HG03196 (cell line): ENCODE measurements at regions not wholly inside any gene's neighbourhood (a gene's known extent, or its start where the extent isn't known, plus 50 kb on each side); places are given as distances from the start of the nearest gene placed in this dataset.
"Not testable (repeated sequence)": the region's sequence is repeated elsewhere in the genome, so short reads cannot be mapped to it uniquely, and the experiment has no call there.

Source experiments
- ATAC-seq: cut with Tn5 transposase; IDR thresholded peaks from one replicate; pipeline ENCODE4 v1.9.1; 2021; ENCODE audit not compliant: unreplicated experiment

DNA sequence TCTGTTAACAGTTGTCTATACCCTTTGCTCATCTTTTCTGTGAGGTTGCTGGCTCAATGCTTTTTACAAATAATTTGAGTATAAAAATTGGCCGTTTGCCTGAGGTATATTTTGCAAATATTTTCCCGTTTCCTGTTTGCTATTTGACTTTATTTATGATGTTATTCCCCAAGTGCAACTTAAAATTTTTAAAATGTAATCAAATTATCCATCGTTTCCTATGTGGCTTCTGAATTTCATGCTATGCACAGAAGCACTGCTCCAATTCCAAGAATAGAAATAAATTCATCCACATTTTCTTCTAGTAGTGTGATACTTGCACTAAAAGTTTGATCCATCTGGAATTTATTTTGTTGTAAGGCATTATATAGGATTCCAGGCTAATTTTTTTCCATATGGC, 123.6 kb downstream of the ZNF608 start:
- no peak for ATAC-seq

DNA sequence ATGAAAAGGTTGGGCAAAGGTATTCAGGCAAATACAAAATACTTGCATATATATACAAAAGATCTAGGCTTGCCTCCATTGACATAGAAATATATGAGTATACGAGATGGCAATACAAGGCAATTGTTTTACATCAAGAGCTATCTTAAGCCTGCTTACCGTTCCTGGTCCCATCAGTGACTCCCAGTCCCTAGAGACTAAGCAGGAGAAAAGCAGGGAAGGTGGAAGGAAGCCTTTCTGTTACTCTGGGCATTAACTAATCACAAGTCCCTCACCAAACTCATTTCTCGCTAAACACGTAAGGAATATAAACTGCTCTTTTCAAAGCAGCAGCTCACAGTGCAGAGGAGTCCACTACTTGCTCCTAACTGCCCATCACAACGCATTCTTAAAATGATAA, 125.2 kb downstream of the ZNF608 start:
- no peak for ATAC-seq

DNA sequence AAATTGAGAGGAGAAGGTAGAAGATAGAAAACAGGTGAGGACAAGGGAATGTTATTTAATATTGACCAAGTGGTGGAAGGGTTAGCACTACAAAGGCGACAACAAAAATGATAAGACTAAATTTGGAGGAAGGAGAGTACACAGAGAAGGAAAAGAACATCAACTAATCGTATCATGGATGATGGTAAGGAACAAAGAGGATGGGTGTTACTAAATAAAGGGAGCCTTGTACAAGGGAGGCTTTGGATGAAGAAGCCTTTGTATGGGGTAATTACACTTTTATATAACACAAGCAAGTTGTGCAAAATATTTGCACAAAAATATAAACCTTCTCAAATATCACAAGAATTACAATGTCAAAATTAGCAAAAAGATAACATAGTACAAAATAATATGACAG, 125.7 kb downstream of the ZNF608 start:
- no peak for ATAC-seq

DNA sequence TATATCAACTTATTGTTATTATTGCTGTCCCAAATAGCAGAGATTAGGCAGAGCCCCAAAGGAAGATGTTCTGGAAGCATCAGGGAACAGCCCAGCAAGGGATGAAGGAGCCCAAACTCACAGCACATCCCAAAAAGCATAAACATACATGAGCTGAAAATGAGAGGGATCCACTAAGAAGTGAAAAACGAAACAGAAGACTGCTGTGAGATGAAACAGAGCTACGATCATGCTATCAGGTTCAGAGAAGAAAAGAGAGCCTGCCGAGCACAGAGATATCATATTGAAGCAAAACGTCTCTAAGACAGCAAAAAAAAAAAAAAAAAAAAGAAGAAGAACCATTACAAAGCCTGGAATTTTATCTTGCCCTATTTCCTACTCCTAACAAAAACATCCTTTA, 127.3 kb downstream of the ZNF608 start:
- no peak for ATAC-seq

DNA sequence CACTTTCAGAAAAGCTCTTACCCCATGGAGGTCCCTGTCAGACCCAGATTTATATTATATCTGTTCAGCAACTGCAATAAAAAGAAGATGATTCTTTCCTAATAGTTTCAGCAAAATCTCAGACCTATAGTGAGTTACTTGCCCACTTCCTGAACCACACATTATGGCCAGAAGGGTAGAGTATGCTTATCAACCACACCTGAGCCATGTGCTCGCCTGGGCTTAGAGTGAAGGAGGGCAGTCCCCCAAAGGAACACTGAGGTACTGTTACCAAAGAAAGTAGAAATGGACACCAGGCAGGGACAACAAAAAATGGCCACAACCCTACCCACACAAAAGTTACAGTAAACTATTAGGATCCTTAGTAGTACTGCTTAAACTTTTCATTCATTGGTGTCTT, 128.7 kb downstream of the ZNF608 start:
- no peak for ATAC-seq

DNA sequence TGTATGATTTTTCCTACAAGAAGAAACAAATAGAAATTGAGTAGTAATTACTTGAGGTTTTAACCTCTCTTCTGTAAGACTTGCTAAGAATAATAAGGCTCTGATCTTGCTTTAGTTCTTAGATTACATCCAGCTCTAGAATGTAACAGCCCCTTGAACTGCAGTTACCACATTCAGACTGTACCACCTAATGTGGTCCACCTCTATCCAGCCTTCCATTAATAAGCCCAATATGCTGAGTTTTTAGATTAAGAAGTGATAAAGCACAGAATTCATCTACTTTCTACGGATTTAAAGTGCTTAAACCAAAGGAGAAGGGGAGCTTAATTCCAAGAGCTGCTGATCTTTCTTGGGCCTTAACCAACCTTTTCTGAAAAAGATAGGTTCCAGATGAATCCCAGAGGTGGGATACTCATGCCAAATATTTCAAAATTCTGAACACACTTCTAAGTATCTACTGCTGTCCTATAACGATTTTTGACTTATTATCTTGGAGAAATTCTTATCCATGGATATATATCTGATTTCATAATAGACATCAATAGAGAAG, 131.5 kb downstream of the ZNF608 start:
- ATAC-seq: no peak

DNA sequence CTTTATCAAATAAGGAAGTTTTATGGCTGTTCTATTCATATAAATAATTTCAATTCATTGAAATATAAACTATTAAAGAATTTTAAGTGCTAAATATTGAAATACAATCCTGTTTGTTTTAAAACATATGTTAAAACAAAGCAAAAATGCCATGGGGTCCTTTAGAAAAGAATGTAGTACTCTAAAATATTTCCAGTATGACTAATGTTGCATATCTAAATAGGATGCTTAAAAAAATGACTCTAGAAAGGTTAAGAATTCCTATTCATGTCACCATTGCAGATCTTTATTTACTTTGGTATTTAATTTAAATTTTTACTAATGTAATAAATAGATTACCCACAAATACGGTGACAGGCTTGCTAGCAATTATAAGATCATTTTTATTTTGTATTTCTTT, 132.3 kb downstream of the ZNF608 start:
- no peak for ATAC-seq

DNA sequence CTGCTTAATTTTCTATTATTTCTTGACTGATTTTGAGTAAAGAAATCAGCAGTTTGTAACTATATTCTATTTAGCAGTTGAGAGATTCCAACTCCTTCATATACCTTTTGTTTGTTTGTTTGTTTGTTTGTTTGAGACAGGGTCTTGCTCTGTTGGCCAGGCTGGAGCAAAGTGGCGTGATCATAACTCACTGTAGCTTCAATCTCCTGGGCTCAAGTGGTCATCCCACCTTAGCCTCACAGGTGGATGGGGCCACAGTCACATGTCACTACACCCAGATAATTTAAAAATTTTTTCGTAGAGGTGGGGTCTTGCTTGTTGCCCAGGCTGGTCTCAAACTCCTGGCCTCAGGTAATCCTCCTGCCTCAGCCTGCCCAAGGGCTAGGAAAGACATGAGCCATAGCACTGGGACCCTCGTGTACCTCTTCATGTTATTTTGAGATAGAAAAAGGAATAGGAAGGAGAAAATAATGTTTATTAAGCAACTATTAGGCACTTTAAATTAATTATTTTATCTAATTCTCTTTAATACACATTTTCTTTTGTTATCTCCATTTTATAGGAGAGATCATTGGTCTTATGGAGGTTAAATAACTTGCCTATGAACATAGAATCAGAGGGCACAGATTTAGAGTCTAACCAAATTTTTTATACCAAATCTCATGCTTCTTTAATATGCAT, 133.0 kb downstream of the ZNF608 start:
- ATAC-seq: no peak

DNA sequence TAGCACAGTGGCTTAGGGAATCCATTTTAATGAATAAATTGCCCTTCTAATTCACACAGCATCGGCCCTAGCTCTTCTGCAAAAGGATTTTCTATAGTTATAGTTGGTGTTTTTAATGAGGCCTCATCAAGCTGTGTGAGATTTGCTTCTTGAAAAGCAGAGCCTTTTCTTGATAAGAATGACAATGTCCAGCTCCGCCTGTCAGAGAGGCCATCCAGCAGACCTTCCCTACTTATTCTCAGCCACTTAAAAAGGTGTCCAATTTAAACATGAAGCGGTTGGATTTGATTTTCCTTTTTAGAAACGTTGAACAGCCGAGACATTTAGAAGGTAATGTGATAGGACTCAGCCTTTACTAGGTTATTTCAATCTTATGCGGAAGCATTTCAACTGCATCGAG, 134.4 kb downstream of the ZNF608 start:
- ATAC-seq: no peak

DNA sequence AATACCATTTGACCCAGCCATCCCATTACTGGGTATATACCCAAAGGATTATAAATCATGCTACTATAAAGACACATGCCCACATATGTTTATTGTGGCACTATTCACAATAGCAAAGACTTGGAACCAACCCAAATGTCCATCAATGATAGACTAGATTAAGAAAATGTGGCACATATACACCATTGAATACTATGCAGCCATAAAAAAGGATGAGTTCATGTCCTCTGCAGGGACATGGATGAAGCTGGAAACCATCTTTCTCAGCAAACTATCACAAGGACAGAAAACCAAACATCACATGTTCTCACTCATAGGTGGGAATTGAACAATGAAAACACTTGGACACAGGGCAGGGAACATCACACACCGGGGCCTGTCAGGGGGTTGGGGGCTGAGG, 135.2 kb downstream of the ZNF608 start:
- not testable (repeated sequence) for ATAC-seq

DNA sequence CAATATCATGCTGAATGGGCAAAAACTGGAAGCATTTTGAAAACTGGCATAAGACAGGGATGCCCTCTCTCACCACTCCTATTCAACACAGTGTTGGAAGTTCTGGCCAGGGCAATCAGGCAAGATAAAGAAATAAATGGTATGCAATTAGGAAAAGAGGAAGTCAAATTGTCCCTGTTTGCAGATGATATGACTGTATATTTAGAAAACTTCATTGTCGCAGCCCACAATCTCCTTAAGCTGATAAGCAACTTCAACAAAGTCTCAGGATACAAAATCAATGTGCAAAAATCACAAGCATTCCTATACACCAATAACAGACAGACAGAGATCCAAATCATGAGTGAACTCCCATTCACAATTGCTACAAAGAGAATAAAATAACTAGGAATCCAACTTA, 136.8 kb downstream of the ZNF608 start:
- ATAC-seq: not testable (repeated sequence)

DNA sequence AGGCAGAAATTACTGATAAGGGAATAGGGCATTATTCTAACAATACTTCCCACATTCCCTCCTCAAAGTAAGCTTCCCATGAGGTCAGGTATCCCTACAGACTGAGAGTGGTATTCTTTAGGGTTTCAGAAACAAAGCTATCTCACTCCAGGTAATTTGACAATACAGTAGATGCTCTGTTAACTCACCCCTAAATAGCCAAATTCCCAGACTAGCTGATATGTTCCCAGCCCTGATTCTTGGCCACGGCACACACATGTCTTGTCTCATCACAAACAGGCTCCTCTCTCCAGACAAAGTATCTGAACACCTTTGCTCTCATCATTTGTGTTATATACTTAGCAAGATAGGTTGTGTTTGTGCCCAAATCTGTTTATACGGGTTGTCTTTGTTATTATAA, 139.9 kb downstream of the ZNF608 start:
- no peak for ATAC-seq

DNA sequence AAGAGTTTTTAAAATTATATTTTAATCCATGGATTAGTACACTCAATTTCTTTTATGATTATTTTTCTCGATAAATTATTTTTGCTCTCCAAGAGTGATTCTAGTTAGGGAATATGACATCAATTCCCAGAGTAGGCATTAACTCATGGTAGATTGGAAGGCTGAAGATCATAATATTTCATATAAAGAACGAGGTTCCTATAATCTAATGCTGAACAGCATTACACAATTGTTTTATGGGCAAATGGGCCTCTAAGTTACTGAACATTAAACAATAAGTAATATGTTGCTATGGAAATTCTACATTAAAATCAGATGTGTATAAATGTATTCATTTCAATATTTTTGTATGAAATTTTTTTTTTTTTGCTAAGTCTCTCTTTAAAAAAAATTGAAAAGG, 140.3 kb downstream of the ZNF608 start:
- no peak for ATAC-seq

DNA sequence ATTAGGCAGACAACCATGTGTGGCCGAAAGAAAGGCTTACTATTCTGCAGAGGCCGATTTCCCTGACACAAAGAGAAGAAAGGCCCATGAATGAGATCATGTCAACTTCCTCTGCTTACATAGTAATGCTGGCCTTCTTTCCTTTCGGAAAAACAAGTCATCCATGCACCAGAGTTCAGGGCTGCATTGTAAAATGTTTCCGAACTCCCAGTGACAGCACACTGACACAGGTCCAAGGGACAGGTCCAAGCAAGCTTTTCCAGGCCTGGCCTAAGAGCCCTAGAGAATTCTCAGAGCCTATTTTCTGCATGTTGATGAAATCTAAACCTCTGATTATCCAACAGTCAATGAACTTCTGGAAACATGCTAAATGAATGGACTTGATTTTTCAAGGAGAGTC, 140.9 kb downstream of the ZNF608 start:
- no peak for ATAC-seq

DNA sequence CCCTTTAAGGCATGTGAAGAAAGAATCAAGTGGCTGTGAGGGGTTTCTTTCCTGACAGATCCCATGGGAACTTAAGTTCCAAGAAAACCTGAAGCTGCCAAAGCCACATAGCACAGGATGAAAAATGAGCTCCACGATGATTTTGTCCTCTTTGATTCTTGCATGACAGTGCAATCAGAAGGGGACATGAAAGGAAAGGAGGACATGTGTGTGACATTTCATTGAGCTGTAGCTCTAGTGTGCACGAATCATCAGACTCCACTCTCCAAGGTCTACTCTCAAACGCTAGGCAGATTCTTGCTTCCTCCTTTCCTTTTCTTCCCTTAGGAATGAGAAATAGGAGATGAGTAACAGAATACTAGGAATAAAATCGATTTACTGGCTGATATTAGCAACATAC, 142.0 kb downstream of the ZNF608 start:
- no peak for ATAC-seq

DNA sequence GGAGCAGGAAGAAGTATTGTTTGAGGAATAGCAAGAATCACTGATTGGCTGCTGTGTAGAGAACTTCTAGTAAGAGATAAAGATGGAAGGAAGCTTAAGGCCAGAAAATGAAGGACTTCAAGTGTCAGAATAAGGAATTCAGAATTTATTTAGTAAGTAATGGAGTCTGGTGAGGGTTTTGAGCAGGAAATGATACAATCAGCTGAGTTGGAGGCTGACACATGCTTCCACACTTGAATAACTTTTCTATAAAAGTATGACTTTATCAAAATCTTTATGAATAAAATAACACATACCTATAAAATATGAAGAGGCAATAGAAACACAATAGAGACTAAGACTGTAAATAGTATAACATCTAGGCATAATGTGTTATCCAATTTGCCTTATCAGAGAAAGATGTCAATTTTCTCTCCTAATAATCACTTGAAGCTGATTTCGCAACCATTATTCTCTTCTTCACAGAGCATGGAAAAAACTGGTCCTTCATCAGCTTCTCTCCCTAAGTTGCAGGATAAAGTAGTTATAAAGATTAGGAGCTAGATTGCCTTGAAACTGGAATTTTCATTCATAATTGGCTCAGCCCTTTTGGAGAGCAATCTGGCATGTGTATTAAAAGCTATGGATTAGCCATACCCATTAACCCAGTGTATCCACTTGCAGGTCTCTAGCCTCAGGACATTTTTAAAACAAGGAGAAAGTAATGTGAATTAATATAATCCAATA, 143.4 kb downstream of the ZNF608 start:
- ATAC-seq: no peak

DNA sequence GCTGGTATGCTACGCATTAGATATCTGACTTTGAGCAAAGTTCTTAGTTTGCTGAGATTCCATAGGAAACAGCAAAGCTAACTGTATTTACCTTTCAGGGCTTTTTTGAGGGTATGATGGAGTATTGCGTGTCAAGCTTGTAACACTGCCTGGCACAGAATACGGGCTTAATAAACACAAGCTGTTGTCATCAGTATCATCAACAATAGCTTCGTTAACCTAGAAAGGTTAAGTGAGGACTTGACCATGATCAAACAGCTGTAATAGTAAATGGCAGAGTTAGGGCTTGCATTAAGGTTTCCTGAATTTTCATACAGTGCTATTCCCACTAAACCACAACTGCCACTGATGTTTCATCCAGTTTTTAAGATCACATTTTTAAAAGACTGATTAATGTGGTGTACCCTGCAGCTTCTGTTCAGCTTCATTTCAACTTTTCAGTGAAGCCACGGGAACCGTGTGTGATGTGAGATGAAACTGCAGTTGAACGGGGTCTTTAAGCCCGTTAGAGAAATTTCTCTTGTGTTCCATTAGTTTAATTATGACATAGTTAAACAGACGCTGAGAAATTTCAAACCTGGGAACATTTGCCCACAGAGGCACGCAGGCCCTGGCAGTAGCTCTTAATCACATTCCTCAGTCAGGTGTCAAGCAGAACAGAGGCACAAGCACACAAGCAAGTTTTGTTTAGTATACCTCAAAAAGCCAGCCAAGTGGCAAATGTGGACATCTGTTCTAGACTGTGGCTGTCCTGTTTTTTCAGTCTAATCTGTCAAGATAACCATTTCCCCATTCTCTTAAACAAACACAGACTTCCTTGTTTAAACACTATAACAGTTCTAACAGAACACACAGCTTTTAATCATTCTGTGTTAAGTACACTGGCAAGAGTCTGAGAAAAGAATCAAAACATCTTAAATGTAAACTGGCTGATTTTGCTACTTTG, 147.1 kb downstream of the ZNF608 start:
- no peak for ATAC-seq

DNA sequence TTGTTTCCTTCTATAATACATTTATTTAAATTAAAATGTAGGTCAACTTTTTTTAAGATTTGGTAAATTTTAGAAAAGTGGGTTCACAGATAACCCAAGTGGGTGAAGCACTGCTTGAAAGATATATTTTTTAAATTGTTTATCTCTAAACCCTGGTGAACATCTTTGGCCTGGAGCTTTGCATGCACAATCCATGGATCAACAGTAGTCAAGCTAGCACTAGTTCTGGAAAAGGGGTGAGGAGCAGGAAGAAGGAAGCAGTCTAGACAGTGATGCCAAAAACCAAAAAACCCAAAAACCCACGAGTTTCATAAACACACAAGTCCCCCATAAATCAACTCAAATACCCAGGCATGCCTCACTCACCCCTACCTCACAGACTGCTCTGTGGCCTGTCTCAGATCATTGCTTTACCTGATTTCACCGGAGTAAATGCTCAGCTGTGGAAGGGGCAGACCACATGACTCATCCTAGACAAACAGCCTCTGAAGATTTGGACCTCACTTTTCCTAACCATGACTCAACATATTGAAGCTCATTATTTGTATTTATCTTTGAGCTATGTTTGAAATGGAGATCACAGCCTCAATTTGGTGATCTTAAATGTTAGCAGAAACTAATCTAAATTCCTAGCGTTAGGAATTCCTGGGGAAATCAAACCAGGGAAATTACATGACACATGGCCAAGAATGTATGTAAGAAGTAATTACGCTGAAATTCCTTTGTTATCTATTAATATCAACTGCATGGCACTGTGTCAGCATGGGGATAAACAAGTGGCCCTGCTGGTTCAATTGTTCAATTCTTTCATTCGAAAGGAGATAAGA, 149.6 kb downstream of the ZNF608 start:
- no peak for ATAC-seq

DNA sequence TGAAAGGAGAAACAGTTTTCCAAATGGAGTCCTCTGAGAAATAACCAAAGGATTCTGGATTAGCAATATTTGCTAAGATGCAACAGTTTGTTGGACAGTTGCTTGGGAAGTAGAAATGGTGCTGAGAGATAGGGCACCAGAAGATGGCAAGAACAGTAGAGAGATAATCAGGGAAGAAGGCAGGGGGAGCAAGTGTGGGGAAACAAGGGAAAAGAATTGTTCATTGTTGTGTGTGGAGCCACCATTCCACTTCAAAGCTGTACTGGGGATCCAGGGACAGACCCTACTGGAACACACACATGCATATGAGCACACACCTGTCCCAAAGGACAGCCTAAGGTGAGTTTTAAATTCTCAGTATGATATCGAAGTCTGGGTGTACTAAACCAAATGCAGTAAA, 152.5 kb downstream of the ZNF608 start:
- ATAC-seq: no peak

DNA sequence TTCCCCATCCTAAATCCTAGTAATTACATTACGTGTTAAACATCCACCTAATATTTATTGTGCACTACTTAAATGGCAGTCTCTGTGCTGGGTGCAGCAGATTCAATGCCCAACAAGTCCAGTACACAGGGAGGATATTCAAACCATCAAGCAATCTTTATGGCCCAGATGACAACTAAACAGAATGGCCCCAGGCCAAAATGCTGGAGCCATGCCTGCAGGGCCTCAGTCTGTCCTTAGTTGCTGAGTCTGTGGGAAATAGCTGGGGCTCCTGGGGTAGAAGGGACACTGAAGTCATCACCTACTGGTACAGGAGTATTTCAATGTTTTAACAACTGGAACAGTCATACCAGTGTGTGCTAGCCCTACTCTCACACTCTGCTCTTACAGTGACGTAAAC, 153.5 kb downstream of the ZNF608 start:
- no peak for ATAC-seq

DNA sequence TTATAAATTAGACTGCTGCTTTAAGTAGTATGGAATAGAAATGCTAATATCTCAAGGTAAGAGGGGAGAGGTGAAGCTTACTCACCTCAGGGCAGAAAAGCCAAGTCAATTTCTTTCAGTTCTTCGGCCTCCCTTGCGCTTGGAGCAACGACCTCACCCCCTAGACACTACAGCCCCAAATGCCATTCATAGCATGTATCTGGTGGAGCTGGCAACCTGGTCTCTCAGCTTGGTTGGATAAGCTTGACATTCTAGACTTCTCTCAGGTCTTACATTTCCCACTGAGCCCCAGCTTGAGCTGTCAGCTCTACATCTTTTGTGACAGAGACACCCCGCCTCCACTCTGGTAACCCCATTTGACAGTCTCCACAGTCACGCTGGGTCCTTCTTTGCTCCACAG, 154.9 kb downstream of the ZNF608 start:
- ATAC-seq: no peak
